Spleen (tissue), 3 donors: ENCODE measurements at regions not wholly inside any gene's neighbourhood (a gene's known extent, or its start where the extent isn't known, plus 50 kb on each side); places are given as distances from the start of the nearest gene placed in this dataset.

Experiments used
- POLR2A ChIP-seq, 3 donors: fragments of 450-650 bp; IDR thresholded peaks; one replicate each; pipeline ENCODE4 v1.5.1; 2017; ENCODE audit warnings: antibody characterized with exemption in 3 of 3, mild to moderate bottlenecking in 1 of 3
- POLR2AphosphoS5 ChIP-seq, 3 donors: sonication (generic); formaldehyde crosslinking; IDR thresholded peaks; one replicate each; pipeline ENCODE4 v1.5.1; 2017; ENCODE audit warnings: antibody characterized with exemption in 3 of 3

GRCh38 chr5:130520211-130520610, 615.9 kb downstream of the CHSY3 start:
- TF ChIP-seq POLR2A (IDR thresholded peaks at IDR 0.05) = no peak
- TF ChIP-seq POLR2AphosphoS5 (IDR thresholded peaks at IDR 0.05) = no peak
